ENCODE measurements at regions not wholly inside any gene's neighbourhood (a gene's known extent, or its start where the extent isn't known, plus 50 kb on each side); places are given as distances from the start of the nearest gene placed in this dataset.

DNA sequence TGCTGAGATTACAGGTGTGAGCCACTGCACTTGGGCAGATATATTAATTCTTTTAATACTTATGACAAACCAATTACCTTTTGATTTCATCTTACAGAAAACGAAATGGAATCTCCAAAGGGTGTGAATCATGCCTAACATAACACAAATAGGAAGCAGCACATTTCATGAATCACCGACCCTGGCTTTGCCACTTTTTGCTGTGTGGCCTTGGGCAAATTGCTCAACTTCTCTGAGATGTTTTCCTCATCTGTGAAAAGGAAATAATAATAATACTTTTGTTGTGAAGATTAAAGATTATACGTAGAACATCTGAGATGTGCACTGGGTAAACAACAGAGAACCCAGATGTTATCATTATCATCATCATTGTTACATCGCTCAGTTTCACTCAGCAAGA is 50.7 kb upstream of the FREM1 start:
- TF ChIP-seq CTCF (conservative IDR thresholded peaks at IDR 0.05; ENCODE audit: low read depth, low read length) = no peak
- TF ChIP-seq EZH2 (IDR thresholded peaks at IDR 0.05; ENCODE audit: low read length, unreplicated experiment) = no peak
- TF ChIP-seq EZH2phosphoT487 (IDR thresholded peaks at IDR 0.05; ENCODE audit: borderline replicate concordance, low read length) = no peak

Data from PC-3 (cell line).